A549 (cell line): ENCODE measurements at regions not wholly inside any gene's neighbourhood (a gene's known extent, or its start where the extent isn't known, plus 50 kb on each side); places are given as distances from the start of the nearest gene placed in this dataset.

Experiments used
- ATAC-seq, 2 experiments: fragments of 200-7000 bp in 1 of 2; fragments of >200 bp in 1 of 2; cut with Nextera tagmentation in 1 of 2; cut with Tn5 transposase in 1 of 2; 3 replicates each; pipeline versions ENCODE4 v1.8.0 to v1.9.1; 2018 to 2020; ENCODE audit warnings: mild to moderate bottlenecking in 1 of 2, moderate library complexity in 1 of 2
- CTCF ChIA-PET: fragments of 300-600 bp; sonication (Branson Sonifier 250); formaldehyde crosslinking; extraction: SDS; loops from one replicate; lab custom pipeline; 2021; ENCODE audit warnings: antibody characterized with exemption, inconsistent platforms; lab: Yijun Ruan, JAX
- POLR2A ChIA-PET: fragments of 350-600 bp; formaldehyde crosslinking; extraction: SDS; loops from one replicate; lab custom pipeline; 2021; ENCODE audit warnings: antibody characterized with exemption, inconsistent platforms; lab: Yijun Ruan, JAX
- DNase-seq, 2 experiments: peaks; one replicate each; pipeline versions ENCODE4 v3.0.0 to v3.0.0-alpha.2; 2011 to 2016; ENCODE audit warnings: low read depth in 1 of 2, low spot score in 1 of 2
- FAIRE-seq: peaks from 2 replicates; lab custom pipeline; 2011; peaks lifted over from hg19 to GRCh38; lab: Jason Lieb, UNC
- H3K27ac ChIP-seq, 2 experiments: fragments of >200 bp; sonication (Bioruptor Twin); formaldehyde crosslinking; 3 replicates each; pipeline ENCODE4 v1.5.1; 2016 to 2017
- H3K4me1 ChIP-seq: fragments of >200 bp; sonication (Bioruptor Twin); formaldehyde crosslinking; 3 replicates; pipeline ENCODE4 v1.6.1; 2016
- H3K4me2 ChIP-seq: fragments of >200 bp; sonication (Bioruptor Twin); formaldehyde crosslinking; 3 replicates; pipeline ENCODE4 v1.6.1; 2016
- H3K4me3 ChIP-seq: fragments of >200 bp; sonication (Bioruptor Twin); formaldehyde crosslinking; 3 replicates; pipeline ENCODE4 v1.5.1; 2016
- H3K9me3 ChIP-seq: fragments of >200 bp; sonication (Bioruptor Twin); formaldehyde crosslinking; 3 replicates; pipeline ENCODE4 v1.6.1; 2016
- ATOH8 ChIP-seq: fragments of 250-450 bp; sonication (Bioruptor Pico); IDR thresholded peaks from 2 replicates; pipeline ENCODE4 v1.5.0; 2020; ENCODE audit warnings: low read depth, mild to moderate bottlenecking, moderate library complexity
- BCL3 ChIP-seq: fragments of >200 bp; sonication (Bioruptor Twin); formaldehyde crosslinking; IDR thresholded peaks from 3 replicates; pipeline ENCODE4 v1.6.1; 2016
- CEBPB ChIP-seq, 2 experiments: fragments of >200 bp in 1 of 2; sonication (Bioruptor Twin) in 1 of 2; formaldehyde crosslinking in 1 of 2; IDR thresholded peaks; 2 replicates each; pipeline ENCODE4 v1.6.1; 2012 to 2016
- CHD4 ChIP-seq: fragments of 200-600 bp; sonication (generic); IDR thresholded peaks from 2 replicates; pipeline ENCODE4 v1.6.1; 2016; ENCODE audit warnings: antibody characterized with exemption, mild to moderate bottlenecking, borderline replicate concordance
- CTCF ChIP-seq: fragments of >200 bp; sonication (Bioruptor Twin); formaldehyde crosslinking; IDR thresholded peaks from 3 replicates; pipeline ENCODE4 v1.5.1; 2016
- E2F6 ChIP-seq: IDR thresholded peaks from 2 replicates; pipeline ENCODE4 v1.6.1; 2012; ENCODE audit warnings: low read depth, borderline replicate concordance
- EHMT2 ChIP-seq: fragments of 200-600 bp; sonication (generic); IDR thresholded peaks from 2 replicates; pipeline ENCODE4 v1.6.1; 2016; ENCODE audit warnings: antibody characterized with exemption, low read depth, mild to moderate bottlenecking, moderate library complexity
- ELK1 ChIP-seq: fragments of 150-350 bp; IDR thresholded peaks from 2 replicates; pipeline ENCODE4 v1.6.1; 2014; ENCODE audit warnings: low read depth, mild to moderate bottlenecking, low read length
- FOSL2 ChIP-seq, 2 experiments: fragments of 450-650 bp in 1 of 2; fragments of >200 bp in 1 of 2; sonication (Bioruptor Twin) in 1 of 2; formaldehyde crosslinking; IDR thresholded peaks; 2 replicates each; pipeline versions ENCODE4 v1.5.0 to v1.6.1; 2016 to 2020; ENCODE audit warnings: mild to moderate bottlenecking in 1 of 2, moderate library complexity in 1 of 2
- FOXS1 ChIP-seq: fragments of 250-450 bp; sonication (Bioruptor Pico); IDR thresholded peaks from 2 replicates; pipeline ENCODE4 v1.5.0; 2020; ENCODE audit warnings: mild to moderate bottlenecking, moderate library complexity
- GATA3 ChIP-seq: IDR thresholded peaks from 2 replicates; pipeline ENCODE4 v1.6.1; 2012; ENCODE audit warnings: borderline replicate concordance
- HDAC2 ChIP-seq: fragments of 200-600 bp; sonication (generic); IDR thresholded peaks from 2 replicates; pipeline ENCODE4 v1.6.1; 2016
- HEYL ChIP-seq: fragments of 250-450 bp; sonication (Bioruptor Pico); IDR thresholded peaks from 2 replicates; pipeline ENCODE4 v1.8.0; 2021; ENCODE audit warnings: mild to moderate bottlenecking, moderate library complexity
- HMGXB4 ChIP-seq: fragments of 250-450 bp; sonication (Bioruptor Pico); IDR thresholded peaks from 2 replicates; pipeline ENCODE4 v1.5.0; 2021; ENCODE audit warnings: mild to moderate bottlenecking, moderate library complexity, borderline replicate concordance
- HOXA7 ChIP-seq: fragments of 250-450 bp; sonication (Bioruptor Pico); IDR thresholded peaks from 2 replicates; pipeline ENCODE4 v1.5.0; 2020; ENCODE audit warnings: mild to moderate bottlenecking, moderate library complexity
- HOXB5 ChIP-seq: fragments of 250-450 bp; sonication (Bioruptor Pico); IDR thresholded peaks from 2 replicates; pipeline ENCODE4 v1.5.0; 2020; ENCODE audit warnings: mild to moderate bottlenecking, moderate library complexity
- KDM1A ChIP-seq: fragments of 200-600 bp; sonication (generic); IDR thresholded peaks from 2 replicates; pipeline ENCODE4 v1.6.1; 2016; ENCODE audit warnings: low read depth, mild to moderate bottlenecking
- KDM5A ChIP-seq: fragments of 200-600 bp; sonication (generic); IDR thresholded peaks from 2 replicates; pipeline ENCODE4 v1.6.1; 2016; ENCODE audit warnings: antibody characterized with exemption, mild to moderate bottlenecking
- MAZ ChIP-seq: fragments of 150-350 bp; IDR thresholded peaks from 2 replicates; pipeline ENCODE4 v1.6.1; 2014; ENCODE audit warnings: antibody characterized with exemption, low read depth, low read length, borderline replicate concordance
- MYC ChIP-seq: IDR thresholded peaks from 2 replicates; pipeline ENCODE4 v1.6.1; 2012; ENCODE audit warnings: mild to moderate bottlenecking, inconsistent platforms, low read length, improper control_type of control experiment, borderline replicate concordance
- PBX3 ChIP-seq: IDR thresholded peaks from 2 replicates; pipeline ENCODE4 v1.6.1; 2012
- POLR2AphosphoS2 ChIP-seq: conservative IDR thresholded peaks from 2 replicates; pipeline ENCODE4 v1.6.1; 2012; ENCODE audit warnings: low read length, improper control_type of control experiment, inconsistent platforms
- RAD21 ChIP-seq, 2 experiments: fragments of >200 bp in 1 of 2; sonication (Bioruptor Twin) in 1 of 2; formaldehyde crosslinking in 1 of 2; IDR thresholded peaks in 1 of 2; conservative IDR thresholded peaks in 1 of 2; 2 replicates in 1 of 2; 3 replicates in 1 of 2; pipeline ENCODE4 v1.6.1; 2012 to 2018; ENCODE audit warnings: inconsistent platforms in 1 of 2
- RNF2 ChIP-seq: fragments of 200-600 bp; sonication (generic); IDR thresholded peaks from 2 replicates; pipeline ENCODE4 v1.6.1; 2016; ENCODE audit warnings: low read depth, mild to moderate bottlenecking, antibody characterized with exemption, moderate library complexity, borderline replicate concordance
- SMC3 ChIP-seq: fragments of >200 bp; sonication (Bioruptor Twin); formaldehyde crosslinking; IDR thresholded peaks from 3 replicates; pipeline ENCODE4 v1.6.1; 2018; ENCODE audit warnings: inconsistent platforms
- SREBF2 ChIP-seq: fragments of 450-650 bp; IDR thresholded peaks from 2 replicates; pipeline ENCODE4 v1.6.1; 2014; ENCODE audit warnings: mild to moderate bottlenecking, moderate library complexity
- TFCP2L1 ChIP-seq: fragments of 250-450 bp; sonication (Bioruptor Pico); IDR thresholded peaks from 2 replicates; pipeline ENCODE4 v1.5.0; 2021; ENCODE audit warnings: mild to moderate bottlenecking
- TP53 ChIP-seq: fragments of 250-450 bp; sonication (Bioruptor Pico); IDR thresholded peaks from 2 replicates; pipeline ENCODE4 v1.5.0; 2021; ENCODE audit warnings: mild to moderate bottlenecking, moderate library complexity
- ZFP36 ChIP-seq: fragments of 450-650 bp; IDR thresholded peaks from 2 replicates; pipeline ENCODE4 v1.6.1; 2014; ENCODE audit warnings: borderline replicate concordance; ENCODE audit not compliant: partially characterized antibody
- whole genome bisulfite sequencing: methylation state at CpG from one replicate; pipeline ENCODE4 v1.1.6; 2017; ENCODE audit errors: missing lambda C conversion rate; 5-methylcytosine and 5-hydroxymethylcytosine counted together

- H3K4me1 ChIP-seq = no peaks in the 10 kb centered on the region
- DNase-seq (no peak), FAIRE-seq (no peak), ATAC-seq (no peak)
- ChIA-PET CTCF (no interaction called here), POLR2A (no interaction called here)
- no peak overlapping the region for H3K4me2 ChIP-seq
- no peak overlapping the region for H3K4me3 ChIP-seq
- TF ChIP-seq ELK1 = no peak
- TF ChIP-seq HOXA7 (CRISPR knock-in tag) = no peak
- TF ChIP-seq SMC3 = no peak
- no peak for TF ChIP-seq EHMT2
- no peak for TF ChIP-seq CHD4
- TF ChIP-seq HEYL = no peak
- TF ChIP-seq RAD21 (conservative IDR thresholded peaks at IDR 0.05 in 1 of 2, IDR thresholded peaks at IDR 0.05 in 1 of 2) = no peak
- no peak for TF ChIP-seq FOXS1 (CRISPR knock-in tag)
- no peak for TF ChIP-seq POLR2AphosphoS2
- TF ChIP-seq HOXB5 (CRISPR knock-in tag) = no peak
- TF ChIP-seq E2F6 = no peak
- no peak for TF ChIP-seq CEBPB (IDR thresholded peaks at IDR 0.05)
- no peak for TF ChIP-seq MAZ
- no peak for TF ChIP-seq CTCF
- TF ChIP-seq SREBF2 = no peak
- TF ChIP-seq TP53 = no peak
- no peak for TF ChIP-seq HMGXB4 (CRISPR knock-in tag)
- whole genome bisulfite sequencing = 91% methylated on average over 2 of the region's 2 CpGs
- H3K27ac ChIP-seq = no peak overlapping the region
- no peaks in the 10 kb centered on the region for H3K9me3 ChIP-seq
These were observed 2691.4 kb downstream of the PCDH9 start for GRCh38 chr13:64538711-64539110.

GRCh38 chr13:64534302-64534701, 2695.8 kb downstream of the PCDH9 start:
- CTCF ChIA-PET = no interaction called here
- no peak for ATAC-seq

More at GRCh38 chr13:64534302-64534701, 2695.8 kb downstream of the PCDH9 start:
- TF ChIP-seq MYC (no peak), KDM1A (no peak), ZFP36 (no peak), TFCP2L1 (CRISPR knock-in tag) (no peak), KDM5A (no peak), BCL3 (no peak), FOSL2 (IDR thresholded peaks at IDR 0.05) (no peak), FOSL2 (CRISPR knock-in tag; IDR thresholded peaks at IDR 0.05) (no peak), PBX3 (no peak), GATA3 (no peak), E2F6 (no peak), ATOH8 (CRISPR knock-in tag) (no peak), HDAC2 (no peak), RNF2 (no peak)
- FAIRE-seq = no peak
- Histone ChIP-seq H3K27ac (no peak overlapping the region), H3K4me2 (no peak overlapping the region), H3K4me1 (no peaks in the 10 kb centered on the region), H3K4me3 (no peak overlapping the region), H3K9me3 (no peaks in the 10 kb centered on the region)
- no peak for DNase-seq
- POLR2A ChIA-PET = no interaction called here
- 91% methylated on average over 2 of the region's 2 CpGs for WGBS
